NCI-H82 (cell line): ENCODE measurements at regions not wholly inside any gene's neighbourhood (a gene's known extent, or its start where the extent isn't known, plus 50 kb on each side); places are given as distances from the start of the nearest gene placed in this dataset.

Source experiments
- DNase-seq: peaks from one replicate; lab custom pipeline; 2025; lab: John Stamatoyannopoulos, UW

GRCh38 chr18:77329651-77330050, 80.0 kb downstream of the GALR1 start:
- no peak for DNase-seq

- DNase-seq: no peak
Measured at GRCh38 chr18:77334876-77335275, 85.2 kb downstream of the GALR1 start.

GRCh38 chr18:77337604-77338003, 88.0 kb downstream of the GALR1 start:
- no peak for DNase-seq

- no peak for DNase-seq
Measured at GRCh38 chr18:77339093-77339492, 89.4 kb downstream of the GALR1 start.

- DNase-seq: no peak
Measured at GRCh38 chr18:77339623-77340022, 90.0 kb downstream of the GALR1 start.

- no peak for DNase-seq
Measured at GRCh38 chr18:77340815-77341214, 91.2 kb downstream of the GALR1 start.

- DNase-seq: no peak
Measured at GRCh38 chr18:77341527-77342325, 92.1 kb downstream of the GALR1 start.

GRCh38 chr18:77342736-77343135, 93.1 kb downstream of the GALR1 start:
- no peak for DNase-seq

GRCh38 chr18:77343846-77344510, 94.3 kb downstream of the GALR1 start:
- no peak for DNase-seq

GRCh38 chr18:77344786-77345500, 95.3 kb downstream of the GALR1 start:
- DNase-seq: no peak

- no peak for DNase-seq
Measured at GRCh38 chr18:77346208-77346810, 96.7 kb downstream of the GALR1 start.

GRCh38 chr18:77353349-77353748, 103.7 kb downstream of the GALR1 start:
- peak; percentile 11 for DNase-seq

GRCh38 chr18:77359561-77360314, 110.1 kb downstream of the GALR1 start:
- DNase-seq: no peak

- DNase-seq: no peak
Measured at GRCh38 chr18:77360315-77361190, 110.9 kb downstream of the GALR1 start.

GRCh38 chr18:77361382-77361781, 111.7 kb downstream of the GALR1 start:
- no peak for DNase-seq

- DNase-seq: no peak
Measured at GRCh38 chr18:77365667-77366066, 116.0 kb downstream of the GALR1 start.

GRCh38 chr18:77366067-77366719, 116.5 kb downstream of the GALR1 start:
- no peak for DNase-seq

GRCh38 chr18:77366720-77367641, 117.3 kb downstream of the GALR1 start:
- peak; percentile 72 for DNase-seq

- no peak for DNase-seq
Measured at GRCh38 chr18:77369644-77370043, 120.0 kb downstream of the GALR1 start.
